ENCODE measurements at regions not wholly inside any gene's neighbourhood (a gene's known extent, or its start where the extent isn't known, plus 50 kb on each side); places are given as distances from the start of the nearest gene placed in this dataset.
A peak's percentile ranks its signal among the peaks of the same experiment; 100 is the strongest.

GRCh38 chr6:168156742-168157265 is 77.8 kb upstream of the FRMD1 start:
- no peak for TF ChIP-seq CTCF (IDR thresholded peaks at IDR 0.05; ENCODE audit: poor library complexity)
- TF ChIP-seq EZH2 (IDR thresholded peaks at IDR 0.05; ENCODE audit: borderline replicate concordance), result no peak
- TF ChIP-seq EZH2phosphoT487 (IDR thresholded peaks at IDR 0.05; ENCODE audit: low read depth, severe bottlenecking, unreplicated experiment), result no peak
- Histone ChIP-seq H3K4me1 (ENCODE audit: insufficient read depth) (peaks cover 49% of the 10 kb centered on the region), H4K20me1 (ENCODE audit: insufficient read depth, poor library complexity, severe bottlenecking) (no peaks in the 10 kb centered on the region), H3K27me3 (no peaks in the 10 kb centered on the region), H3K4me3 (no peak overlapping the region), H3K79me2 (no peaks in the 10 kb centered on the region), H3K36me3 (replicated peaks; ENCODE audit: insufficient read depth, low read depth) (no peaks in the 10 kb centered on the region), H3K4me2 (peak overlapping the region; percentile 57), H3K27ac (peak overlapping the region; percentile 87), H2AFZ (no peak overlapping the region), H3K9me2 (replicated peaks; ENCODE audit: insufficient read depth) (no peaks in the 10 kb centered on the region), H3K9me3 (ENCODE audit: low read depth) (no peaks in the 10 kb centered on the region)
- 88% methylated on average over 12 of the region's 12 CpGs for WGBS (ENCODE audit: low lambda C conversion rate, missing lambda C conversion rate)
- DNase-seq (ENCODE audit: low spot score), result no peak

- Histone ChIP-seq H2AFZ (no peak overlapping the region), H3K4me3 (no peak overlapping the region), H4K20me1 (ENCODE audit: insufficient read depth, poor library complexity, severe bottlenecking) (no peaks in the 10 kb centered on the region), H3K27ac (peak overlapping the region; percentile 87), H3K9me2 (replicated peaks; ENCODE audit: insufficient read depth) (no peaks in the 10 kb centered on the region), H3K4me2 (no peak overlapping the region), H3K79me2 (no peaks in the 10 kb centered on the region), H3K4me1 (ENCODE audit: insufficient read depth) (peaks cover 50% of the 10 kb centered on the region), H3K27me3 (no peaks in the 10 kb centered on the region), H3K36me3 (replicated peaks; ENCODE audit: insufficient read depth, low read depth) (no peaks in the 10 kb centered on the region), H3K9me3 (ENCODE audit: low read depth) (no peaks in the 10 kb centered on the region)
- no peak for DNase-seq (ENCODE audit: low spot score)
- TF ChIP-seq CTCF (IDR thresholded peaks at IDR 0.05; ENCODE audit: poor library complexity) (no peak), EZH2phosphoT487 (IDR thresholded peaks at IDR 0.05; ENCODE audit: low read depth, severe bottlenecking, unreplicated experiment) (no peak), EZH2 (IDR thresholded peaks at IDR 0.05; ENCODE audit: borderline replicate concordance) (no peak)
- WGBS (ENCODE audit: low lambda C conversion rate, missing lambda C conversion rate), result 87% methylated on average over 24 of the region's 24 CpGs
Measured at GRCh38 chr6:168155821-168156741, 77.1 kb upstream of the FRMD1 start.

GRCh38 chr6:168155193-168155592 is 76.2 kb upstream of the FRMD1 start:
- Histone ChIP-seq H3K27ac (no peak overlapping the region), H3K4me3 (no peak overlapping the region), H3K36me3 (replicated peaks; ENCODE audit: insufficient read depth, low read depth) (no peaks in the 10 kb centered on the region), H3K27me3 (no peaks in the 10 kb centered on the region), H3K79me2 (no peaks in the 10 kb centered on the region), H3K9me3 (ENCODE audit: low read depth) (no peaks in the 10 kb centered on the region), H3K4me2 (no peak overlapping the region), H3K9me2 (replicated peaks; ENCODE audit: insufficient read depth) (no peaks in the 10 kb centered on the region), H3K4me1 (ENCODE audit: insufficient read depth) (peaks cover 50% of the 10 kb centered on the region), H2AFZ (no peak overlapping the region), H4K20me1 (ENCODE audit: insufficient read depth, poor library complexity, severe bottlenecking) (no peaks in the 10 kb centered on the region)
- 83% methylated on average over 5 of the region's 5 CpGs for WGBS (ENCODE audit: low lambda C conversion rate, missing lambda C conversion rate)
- TF ChIP-seq EZH2phosphoT487 (IDR thresholded peaks at IDR 0.05; ENCODE audit: low read depth, severe bottlenecking, unreplicated experiment) (no peak), CTCF (IDR thresholded peaks at IDR 0.05; ENCODE audit: poor library complexity) (no peak), EZH2 (IDR thresholded peaks at IDR 0.05; ENCODE audit: borderline replicate concordance) (no peak)
- peak; percentile 45 for DNase-seq (ENCODE audit: low spot score)

Measured in hepatocyte (in vitro differentiated cells).